ENCODE measurements at regions not wholly inside any gene's neighbourhood (a gene's known extent, or its start where the extent isn't known, plus 50 kb on each side); places are given as distances from the start of the nearest gene placed in this dataset.
A peak's percentile ranks its signal among the peaks of the same experiment; 100 is the strongest.
"Not testable (repeated sequence)": the region's sequence is repeated elsewhere in the genome, so short reads cannot be mapped to it uniquely, and the experiment has no call there.

- intact Hi-C loops (cut with DNase I), result no loop called here
- Histone ChIP-seq H3K4me3 (ENCODE audit: low read length in 3 of 3) (no peak overlapping the region), H3K9ac (ENCODE audit: low read length in 3 of 3) (no peak overlapping the region), H3K4me1 (ENCODE audit: control insufficient read depth in 2 of 3, insufficient read depth in 2 of 3, low read depth in 1 of 3, low read length in 3 of 3) (no peaks in the 10 kb centered on the region), H3K27ac (ENCODE audit: low read depth in 2 of 2, low read length in 2 of 2) (no peak overlapping the region), H3K9me3 (ENCODE audit: control insufficient read depth in 2 of 3, insufficient read depth in 1 of 3, low read length in 3 of 3) (no peaks in the 10 kb centered on the region), H3K36me3 (ENCODE audit: control insufficient read depth in 2 of 3, insufficient read depth in 3 of 3, low read length in 3 of 3) (no peaks in the 10 kb centered on the region), H3K27me3 (ENCODE audit: control insufficient read depth, insufficient read depth, low read length) (no peaks in the 10 kb centered on the region)
- DNase-seq (peak in 1 of 5 donors; percentile 3), FAIRE-seq (no peak)
- TF ChIP-seq CTCF (IDR thresholded peaks at IDR 0.05; ENCODE audit: borderline replicate concordance, extremely low read depth, insufficient read depth), result no peak
These were observed 105.9 kb downstream of the MOBP start for GRCh38 chr3:39573392-39573791.

- FAIRE-seq, result no peak
- no peak for TF ChIP-seq CTCF (IDR thresholded peaks at IDR 0.05; ENCODE audit: borderline replicate concordance, extremely low read depth, insufficient read depth)
- no peak overlapping the region for H3K4me3 ChIP-seq (ENCODE audit: low read length in 3 of 3)
- H3K27ac ChIP-seq (ENCODE audit: low read depth in 2 of 2, low read length in 2 of 2), result no peak overlapping the region
- no peaks in the 10 kb centered on the region for H3K9me3 ChIP-seq (ENCODE audit: control insufficient read depth in 2 of 3, insufficient read depth in 1 of 3, low read length in 3 of 3)
- H3K27me3 ChIP-seq (ENCODE audit: control insufficient read depth, insufficient read depth, low read length), result no peaks in the 10 kb centered on the region
- H3K9ac ChIP-seq (ENCODE audit: low read length in 3 of 3), result no peak overlapping the region
- no peaks in the 10 kb centered on the region for H3K36me3 ChIP-seq (ENCODE audit: control insufficient read depth in 2 of 3, insufficient read depth in 3 of 3, low read length in 3 of 3)
- H3K4me1 ChIP-seq (ENCODE audit: control insufficient read depth in 2 of 3, insufficient read depth in 2 of 3, low read depth in 1 of 3, low read length in 3 of 3), result no peaks in the 10 kb centered on the region
- no peak for DNase-seq
- intact Hi-C loops (cut with DNase I), result no loop called here
These were observed 110.1 kb downstream of the MOBP start for GRCh38 chr3:39577541-39577940.

GRCh38 chr3:39586215-39586614, 118.7 kb downstream of the MOBP start:
- FAIRE-seq; H3K4me3 ChIP-seq (ENCODE audit: low read length in 3 of 3); H3K27ac ChIP-seq (ENCODE audit: low read depth in 2 of 2, low read length in 2 of 2); H3K27me3 ChIP-seq (ENCODE audit: control insufficient read depth, insufficient read depth, low read length); H3K4me1 ChIP-seq (ENCODE audit: control insufficient read depth in 2 of 3, insufficient read depth in 2 of 3, low read depth in 1 of 3, low read length in 3 of 3); H3K9me3 ChIP-seq (ENCODE audit: control insufficient read depth in 2 of 3, insufficient read depth in 1 of 3, low read length in 3 of 3); DNase-seq; intact Hi-C loops (cut with DNase I); H3K9ac ChIP-seq (ENCODE audit: low read length in 3 of 3); H3K36me3 ChIP-seq (ENCODE audit: control insufficient read depth in 2 of 3, insufficient read depth in 3 of 3, low read length in 3 of 3): not testable (repeated sequence)

GRCh38 chr3:39587113-39587512, 119.6 kb downstream of the MOBP start:
- no peak for FAIRE-seq
- no peak for DNase-seq
- intact Hi-C loops (cut with DNase I), result no loop called here

More at GRCh38 chr3:39587113-39587512, 119.6 kb downstream of the MOBP start:
- Histone ChIP-seq H3K9ac (ENCODE audit: low read length in 3 of 3) (no peak overlapping the region), H3K27ac (ENCODE audit: low read depth in 2 of 2, low read length in 2 of 2) (no peak overlapping the region), H3K4me3 (ENCODE audit: low read length in 3 of 3) (no peak overlapping the region), H3K27me3 (ENCODE audit: control insufficient read depth, insufficient read depth, low read length) (no peaks in the 10 kb centered on the region), H3K9me3 (ENCODE audit: control insufficient read depth in 2 of 3, insufficient read depth in 1 of 3, low read length in 3 of 3) (no peaks in the 10 kb centered on the region), H3K4me1 (ENCODE audit: control insufficient read depth in 2 of 3, insufficient read depth in 2 of 3, low read depth in 1 of 3, low read length in 3 of 3) (no peaks in the 10 kb centered on the region), H3K36me3 (ENCODE audit: control insufficient read depth in 2 of 3, insufficient read depth in 3 of 3, low read length in 3 of 3) (no peaks in the 10 kb centered on the region)
- TF ChIP-seq CTCF (IDR thresholded peaks at IDR 0.05; ENCODE audit: borderline replicate concordance, extremely low read depth, insufficient read depth), result no peak

Measured in kidney (tissue), 13 donors.